Neural progenitor cell (in vitro differentiated cells): ENCODE measurements at regions not wholly inside any gene's neighbourhood (a gene's known extent, or its start where the extent isn't known, plus 50 kb on each side); places are given as distances from the start of the nearest gene placed in this dataset.

Experiments
- DNase-seq: peaks from one replicate; pipeline ENCODE4 v3.0.0-alpha.2; 2016; ENCODE audit warnings: low spot score
- H2AFZ ChIP-seq: fragments of 200-600 bp; sonication (generic); replicated peaks from 2 replicates; pipeline ENCODE4 v1.6.1; 2016; ENCODE audit warnings: antibody characterized with exemption
- H3F3A ChIP-seq: fragments of 200-600 bp; sonication (generic); 2 replicates; pipeline ENCODE4 v1.6.1; 2016; ENCODE audit warnings: antibody characterized with exemption, low read depth
- H3K27ac ChIP-seq: fragments of 200-600 bp; sonication (generic); 2 replicates; pipeline ENCODE4 v1.5.1; 2016; ENCODE audit warnings: mild to moderate bottlenecking
- H3K27me3 ChIP-seq: fragments of 200-600 bp; sonication (generic); 2 replicates; pipeline ENCODE4 v1.6.1; 2016; ENCODE audit warnings: mild to moderate bottlenecking, moderate library complexity
- H3K36me3 ChIP-seq: fragments of 200-600 bp; sonication (generic); 2 replicates; pipeline ENCODE4 v1.5.1; 2016
- H3K4me1 ChIP-seq: fragments of 200-600 bp; sonication (generic); 2 replicates; pipeline ENCODE4 v1.6.1; 2016; ENCODE audit warnings: mixed run types
- H3K4me2 ChIP-seq: fragments of 200-600 bp; sonication (generic); 2 replicates; pipeline ENCODE4 v1.6.1; 2016
- H3K4me3 ChIP-seq: fragments of 200-600 bp; sonication (generic); 2 replicates; pipeline ENCODE4 v1.5.1; 2016
- H3K79me2 ChIP-seq: fragments of 200-600 bp; sonication (generic); 2 replicates; pipeline ENCODE4 v1.6.1; 2016; ENCODE audit warnings: low read depth
- H3K9ac ChIP-seq: fragments of 200-600 bp; sonication (generic); 2 replicates; pipeline ENCODE4 v1.6.1; 2016
- H3K9me3 ChIP-seq: fragments of 200-600 bp; sonication (generic); 2 replicates; pipeline ENCODE4 v1.5.1; 2016; ENCODE audit warnings: low read depth
- H4K20me1 ChIP-seq: fragments of 200-600 bp; sonication (generic); 2 replicates; pipeline ENCODE4 v1.6.1; 2016; ENCODE audit warnings: low read depth
- H3K27ac Mint-ChIP-seq: 3 replicates; pipeline ENCODE4 v1.8.0; 2021; ENCODE audit warnings: mixed read lengths
- H3K27me3 Mint-ChIP-seq: 2 replicates; pipeline ENCODE4 v1.8.0; 2022; ENCODE audit warnings: low read depth, mild to moderate bottlenecking, inconsistent platforms, moderate library complexity, mixed read lengths; ENCODE audit not compliant: insufficient read depth
- H3K36me3 Mint-ChIP-seq: 3 replicates; pipeline ENCODE4 v1.8.0; 2021; ENCODE audit warnings: mixed read lengths
- H3K4me1 Mint-ChIP-seq: 3 replicates; pipeline ENCODE4 v1.8.0; 2021; ENCODE audit warnings: mixed read lengths
- H3K4me3 Mint-ChIP-seq: 3 replicates; pipeline ENCODE4 v1.8.0; 2021; ENCODE audit warnings: mild to moderate bottlenecking, moderate library complexity, mixed read lengths
- H3K9me3 Mint-ChIP-seq: 3 replicates; pipeline ENCODE4 v1.8.0; 2020; ENCODE audit warnings: mixed read lengths
- EZH2 ChIP-seq: fragments of 200-600 bp; sonication (generic); IDR thresholded peaks from 2 replicates; pipeline ENCODE4 v1.6.1; 2017; ENCODE audit warnings: antibody characterized with exemption, mild to moderate bottlenecking, moderate library complexity
- EZH2phosphoT487 ChIP-seq: fragments of 200-600 bp; sonication (generic); IDR thresholded peaks from 2 replicates; pipeline ENCODE4 v1.6.1; 2017; ENCODE audit warnings: antibody characterized with exemption
- TF ChIP-seq, protein P1 (sequence below): fragments of 200-600 bp; sonication (generic); IDR thresholded peaks from 2 replicates; pipeline ENCODE4 v1.5.1; 2017; ENCODE audit warnings: antibody characterized with exemption, mild to moderate bottlenecking

GRCh38 chr10:57973451-57973850 lies 294.2 kb downstream of the IPMK start:
- Mint-ChIP-seq H3K9me3 (peaks cover 2% of the 10 kb centered on the region), H3K27me3 (peaks cover 2% of the 10 kb centered on the region), H3K4me3 (no peak overlapping the region), H3K36me3 (no peaks in the 10 kb centered on the region), H3K4me1 (peaks cover under 1% of the 10 kb centered on the region), H3K27ac (no peak overlapping the region)
- no peak overlapping the region for H3K4me2 ChIP-seq
- H4K20me1 ChIP-seq: no peaks in the 10 kb centered on the region
- no peak overlapping the region for H3K4me3 ChIP-seq
- no peak overlapping the region for H3K27ac ChIP-seq
- H3K4me1 ChIP-seq: no peaks in the 10 kb centered on the region
- H3K79me2 ChIP-seq: no peaks in the 10 kb centered on the region
- H3K9ac ChIP-seq: no peak overlapping the region
- no peaks in the 10 kb centered on the region for H3K36me3 ChIP-seq
- H3K27me3 ChIP-seq: no peaks in the 10 kb centered on the region
- no peak for DNase-seq
- H2AFZ ChIP-seq: no peak overlapping the region
- H3K9me3 ChIP-seq: no peaks in the 10 kb centered on the region
- no peak for TF ChIP-seq EZH2phosphoT487
- TF ChIP-seq, protein P1, sequence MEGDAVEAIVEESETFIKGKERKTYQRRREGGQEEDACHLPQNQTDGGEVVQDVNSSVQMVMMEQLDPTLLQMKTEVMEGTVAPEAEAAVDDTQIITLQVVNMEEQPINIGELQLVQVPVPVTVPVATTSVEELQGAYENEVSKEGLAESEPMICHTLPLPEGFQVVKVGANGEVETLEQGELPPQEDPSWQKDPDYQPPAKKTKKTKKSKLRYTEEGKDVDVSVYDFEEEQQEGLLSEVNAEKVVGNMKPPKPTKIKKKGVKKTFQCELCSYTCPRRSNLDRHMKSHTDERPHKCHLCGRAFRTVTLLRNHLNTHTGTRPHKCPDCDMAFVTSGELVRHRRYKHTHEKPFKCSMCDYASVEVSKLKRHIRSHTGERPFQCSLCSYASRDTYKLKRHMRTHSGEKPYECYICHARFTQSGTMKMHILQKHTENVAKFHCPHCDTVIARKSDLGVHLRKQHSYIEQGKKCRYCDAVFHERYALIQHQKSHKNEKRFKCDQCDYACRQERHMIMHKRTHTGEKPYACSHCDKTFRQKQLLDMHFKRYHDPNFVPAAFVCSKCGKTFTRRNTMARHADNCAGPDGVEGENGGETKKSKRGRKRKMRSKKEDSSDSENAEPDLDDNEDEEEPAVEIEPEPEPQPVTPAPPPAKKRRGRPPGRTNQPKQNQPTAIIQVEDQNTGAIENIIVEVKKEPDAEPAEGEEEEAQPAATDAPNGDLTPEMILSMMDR: no peak
- no peak for TF ChIP-seq EZH2
- H3F3A ChIP-seq: no peaks in the 10 kb centered on the region

DNA sequence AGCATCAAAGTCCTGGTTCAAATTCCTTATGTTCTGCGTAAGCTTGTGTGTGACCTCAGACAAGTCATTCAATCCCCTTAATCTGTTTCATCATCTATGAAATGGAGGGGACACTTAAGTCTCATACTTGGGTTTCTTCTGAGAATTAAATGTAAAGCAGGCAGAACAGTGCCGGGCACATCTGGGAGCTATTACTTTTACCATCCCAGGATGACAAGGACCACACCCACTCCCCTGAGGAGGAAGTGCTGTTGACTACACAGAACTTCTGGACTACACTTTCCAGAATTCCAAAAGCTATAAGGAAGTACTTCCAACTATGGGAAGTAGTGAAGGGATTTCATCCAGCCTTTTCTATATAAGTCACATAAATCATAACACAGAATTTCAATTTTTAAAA lies 294.9 kb downstream of the IPMK start:
- no peaks in the 10 kb centered on the region for H3K27me3 ChIP-seq
- Mint-ChIP-seq H3K9me3 (peaks cover 2% of the 10 kb centered on the region), H3K27ac (no peak overlapping the region), H3K27me3 (peaks cover 2% of the 10 kb centered on the region), H3K4me3 (no peak overlapping the region), H3K36me3 (no peaks in the 10 kb centered on the region), H3K4me1 (peaks cover 7% of the 10 kb centered on the region)
- no peak for DNase-seq
- H4K20me1 ChIP-seq: no peaks in the 10 kb centered on the region
- H3K36me3 ChIP-seq: no peaks in the 10 kb centered on the region
- no peaks in the 10 kb centered on the region for H3K9me3 ChIP-seq
- H3K27ac ChIP-seq: no peak overlapping the region
- H3F3A ChIP-seq: no peaks in the 10 kb centered on the region
- no peaks in the 10 kb centered on the region for H3K79me2 ChIP-seq
- no peak overlapping the region for H3K4me3 ChIP-seq
- no peak overlapping the region for H2AFZ ChIP-seq
- no peaks in the 10 kb centered on the region for H3K4me1 ChIP-seq
- no peak overlapping the region for H3K9ac ChIP-seq
- no peak overlapping the region for H3K4me2 ChIP-seq
- TF ChIP-seq EZH2 (no peak), EZH2phosphoT487 (no peak)
- TF ChIP-seq, protein P1: no peak

GRCh38 chr10:57968328-57969016 lies 299.2 kb downstream of the IPMK start:
- no peaks in the 10 kb centered on the region for H3K27me3 ChIP-seq
- no peaks in the 10 kb centered on the region for H3K36me3 ChIP-seq
- H3K9me3 ChIP-seq: no peaks in the 10 kb centered on the region
- no peak overlapping the region for H3K27ac ChIP-seq
- no peaks in the 10 kb centered on the region for H3F3A ChIP-seq
- no peaks in the 10 kb centered on the region for H3K79me2 ChIP-seq
- peaks cover 7% of the 10 kb centered on the region for H3K4me1 Mint-ChIP-seq
- TF ChIP-seq, protein P1: no peak
- no peak for TF ChIP-seq EZH2phosphoT487
- TF ChIP-seq EZH2: no peak
- no peak overlapping the region for H3K4me3 Mint-ChIP-seq
- H3K27me3 Mint-ChIP-seq: peaks cover 2% of the 10 kb centered on the region
- H3K4me2 ChIP-seq: no peak overlapping the region
- H3K4me1 ChIP-seq: no peaks in the 10 kb centered on the region
- no peaks in the 10 kb centered on the region for H3K9me3 Mint-ChIP-seq
- no peak overlapping the region for H3K9ac ChIP-seq
- peak; percentile 10 for DNase-seq
- peak overlapping the region; percentile 69 for H2AFZ ChIP-seq
- H4K20me1 ChIP-seq: no peaks in the 10 kb centered on the region
- H3K36me3 Mint-ChIP-seq: no peaks in the 10 kb centered on the region
- no peak overlapping the region for H3K4me3 ChIP-seq
- H3K27ac Mint-ChIP-seq: no peak overlapping the region
